Erythroblast (primary cell): ENCODE measurements at regions not wholly inside any gene's neighbourhood (a gene's known extent, or its start where the extent isn't known, plus 50 kb on each side); places are given as distances from the start of the nearest gene placed in this dataset.

Experiments
- DNase-seq, 2 experiments: peaks; one replicate each; lab custom pipeline; 2025; lab: John Stamatoyannopoulos, UW
- GATA1 ChIP-seq: IDR thresholded peaks from 2 replicates; pipeline ENCODE4 v1.6.1; 2011; ENCODE audit warnings: low read depth, mild to moderate bottlenecking, control low read depth, low read length, moderate library complexity
- POLR2A ChIP-seq: IDR thresholded peaks from 2 replicates; pipeline ENCODE4 v1.6.1; 2011; ENCODE audit warnings: mild to moderate bottlenecking, low read length

GRCh38 chr9:115972362-115972761 lies 181.2 kb upstream of the PAPPA start:
- TF ChIP-seq POLR2A: no peak
- TF ChIP-seq GATA1: no peak
- no peak for DNase-seq

GRCh38 chr9:115972843-115973595 lies 180.6 kb upstream of the PAPPA start:
- DNase-seq: no peak
- no peak for TF ChIP-seq GATA1
- no peak for TF ChIP-seq POLR2A

GRCh38 chr9:115976781-115977180 lies 176.8 kb upstream of the PAPPA start:
- DNase-seq: no peak
- TF ChIP-seq GATA1 (no peak), POLR2A (no peak)

GRCh38 chr9:115978091-115978490 lies 175.5 kb upstream of the PAPPA start:
- TF ChIP-seq POLR2A: no peak
- TF ChIP-seq GATA1: no peak
- DNase-seq: no peak

- DNase-seq: no peak
- no peak for TF ChIP-seq GATA1
- no peak for TF ChIP-seq POLR2A
Measured at GRCh38 chr9:115978659-115979096, 174.9 kb upstream of the PAPPA start.

- DNase-seq: no peak
- TF ChIP-seq GATA1: no peak
- no peak for TF ChIP-seq POLR2A
Measured at GRCh38 chr9:115980054-115980453, 173.5 kb upstream of the PAPPA start.

- TF ChIP-seq POLR2A: no peak
- no peak for TF ChIP-seq GATA1
- DNase-seq: no peak
Measured at GRCh38 chr9:115980502-115980901, 173.1 kb upstream of the PAPPA start.

GRCh38 chr9:115980976-115981375 lies 172.6 kb upstream of the PAPPA start:
- TF ChIP-seq GATA1 (no peak), POLR2A (no peak)
- DNase-seq: no peak

- TF ChIP-seq GATA1: no peak
- no peak for TF ChIP-seq POLR2A
- DNase-seq: no peak
Measured at GRCh38 chr9:115983366-115983765, 170.2 kb upstream of the PAPPA start.

GRCh38 chr9:115985657-115986056 lies 167.9 kb upstream of the PAPPA start:
- no peak for DNase-seq
- TF ChIP-seq POLR2A: no peak
- no peak for TF ChIP-seq GATA1

GRCh38 chr9:115986508-115986907 lies 167.1 kb upstream of the PAPPA start:
- TF ChIP-seq POLR2A (no peak), GATA1 (no peak)
- DNase-seq: no peak

GRCh38 chr9:115988701-115989100 lies 164.9 kb upstream of the PAPPA start:
- no peak for DNase-seq
- TF ChIP-seq GATA1 (no peak), POLR2A (no peak)

- DNase-seq: no peak
- TF ChIP-seq GATA1: no peak
- no peak for TF ChIP-seq POLR2A
Measured at GRCh38 chr9:115989831-115990230, 163.8 kb upstream of the PAPPA start.

GRCh38 chr9:115992834-115993233 lies 160.8 kb upstream of the PAPPA start:
- TF ChIP-seq GATA1 (no peak), POLR2A (no peak)
- no peak for DNase-seq

- no peak for DNase-seq
- TF ChIP-seq GATA1: no peak
Measured at GRCh38 chr9:115997923-115998322, 155.7 kb upstream of the PAPPA start.

GRCh38 chr9:115998666-115999065 lies 154.9 kb upstream of the PAPPA start:
- DNase-seq: no peak
- TF ChIP-seq POLR2A (no peak), GATA1 (no peak)
